Esophagus (tissue), 2 donors: ENCODE measurements at regions not wholly inside any gene's neighbourhood (a gene's known extent, or its start where the extent isn't known, plus 50 kb on each side); places are given as distances from the start of the nearest gene placed in this dataset.

Experiments used
- H3K27ac ChIP-seq, 2 donors: one replicate each; pipeline ENCODE4 v1.5.1; 2013; ENCODE audit warnings: low read depth in 2 of 2, mild to moderate bottlenecking in 2 of 2, inconsistent platforms in 1 of 2, low read length in 1 of 2, moderate library complexity in 1 of 2
- H3K27me3 ChIP-seq, 2 donors: one replicate each; pipeline ENCODE4 v1.6.1; 2013; ENCODE audit warnings: low read length in 2 of 2, control low read depth in 1 of 2, mild to moderate bottlenecking in 1 of 2; ENCODE audit not compliant: insufficient read depth in 2 of 2, control insufficient read depth in 1 of 2
- H3K36me3 ChIP-seq, 2 donors: one replicate each; pipeline ENCODE4 v1.6.1; 2013; ENCODE audit warnings: low read length in 1 of 2; ENCODE audit not compliant: control insufficient read depth in 2 of 2, insufficient read depth in 2 of 2
- H3K4me1 ChIP-seq, 2 donors: one replicate each; pipeline ENCODE4 v1.6.1; 2013; ENCODE audit warnings: low read length in 1 of 2; ENCODE audit not compliant: control insufficient read depth in 2 of 2, insufficient read depth in 2 of 2
- H3K4me3 ChIP-seq, 2 donors: one replicate each; pipeline ENCODE4 v1.5.1; 2013; ENCODE audit warnings: low read length in 2 of 2, mild to moderate bottlenecking in 2 of 2, low read depth in 1 of 2, moderate library complexity in 1 of 2
- H3K9me3 ChIP-seq, 2 donors: one replicate each; pipeline ENCODE4 v1.6.1; 2013; ENCODE audit warnings: mild to moderate bottlenecking in 2 of 2, low read depth in 1 of 2, low read length in 1 of 2, moderate library complexity in 1 of 2; ENCODE audit not compliant: control insufficient read depth in 2 of 2, insufficient read depth in 1 of 2
- WGBS, 2 donors: extraction: QIAGEN DNeasy Blood & Tissue Kit; methylation state at CpG; one replicate each; pipeline ENCODE4 v1.1.7; 2013; 5-methylcytosine and 5-hydroxymethylcytosine counted together
- donor health status: healthy with polysubstance abuse.
- donor health status: Bipolar disorder and iron deficiency.

DNA sequence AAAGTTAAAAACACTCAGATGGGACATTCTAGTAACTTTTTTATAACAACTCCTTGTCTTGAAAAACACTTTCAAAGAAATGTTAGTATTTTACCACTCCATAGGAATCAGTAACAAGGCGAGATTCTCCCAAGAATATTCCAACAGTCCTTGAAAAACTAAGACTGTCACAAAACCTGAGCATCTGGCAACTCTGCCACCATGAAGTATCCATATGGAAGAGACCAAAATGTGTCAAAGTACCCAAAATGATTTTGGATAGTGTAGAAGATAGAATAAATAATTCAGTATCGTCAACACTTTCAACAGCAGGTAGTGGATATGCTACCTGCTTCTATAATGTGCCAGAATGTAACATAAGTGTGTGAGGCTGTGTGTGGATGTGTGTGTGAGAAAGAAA, 361.8 kb downstream of the ZEB2 start:
- Histone ChIP-seq H3K36me3 (no peaks in the 10 kb centered on the region), H3K27me3 (no peaks in the 10 kb centered on the region), H3K27ac (no peak overlapping the region), H3K4me3 (no peak overlapping the region), H3K9me3 (no peaks in the 10 kb centered on the region), H3K4me1 (no peaks in the 10 kb centered on the region)
- 94 to 95% methylated on average over 2 of the region's 2 CpGs for WGBS, 2 donors

- Histone ChIP-seq H3K27me3 (no peaks in the 10 kb centered on the region), H3K27ac (no peak overlapping the region), H3K4me3 (no peak overlapping the region), H3K4me1 (no peaks in the 10 kb centered on the region), H3K9me3 (no peaks in the 10 kb centered on the region), H3K36me3 (no peaks in the 10 kb centered on the region)
- 85 to 89% methylated on average over 6 of the region's 6 CpGs for WGBS, 2 donors
These were observed 362.9 kb downstream of the ZEB2 start for GRCh38 chr2:144156736-144157640.

- H3K27ac ChIP-seq = no peak overlapping the region
- no peaks in the 10 kb centered on the region for H3K27me3 ChIP-seq
- WGBS, 2 donors = 94 to 96% methylated on average over 2 of the region's 2 CpGs
- H3K4me3 ChIP-seq = no peak overlapping the region
- H3K4me1 ChIP-seq = no peaks in the 10 kb centered on the region
- no peaks in the 10 kb centered on the region for H3K36me3 ChIP-seq
- no peaks in the 10 kb centered on the region for H3K9me3 ChIP-seq
These were observed 365.7 kb downstream of the ZEB2 start for GRCh38 chr2:144154205-144154604.

DNA sequence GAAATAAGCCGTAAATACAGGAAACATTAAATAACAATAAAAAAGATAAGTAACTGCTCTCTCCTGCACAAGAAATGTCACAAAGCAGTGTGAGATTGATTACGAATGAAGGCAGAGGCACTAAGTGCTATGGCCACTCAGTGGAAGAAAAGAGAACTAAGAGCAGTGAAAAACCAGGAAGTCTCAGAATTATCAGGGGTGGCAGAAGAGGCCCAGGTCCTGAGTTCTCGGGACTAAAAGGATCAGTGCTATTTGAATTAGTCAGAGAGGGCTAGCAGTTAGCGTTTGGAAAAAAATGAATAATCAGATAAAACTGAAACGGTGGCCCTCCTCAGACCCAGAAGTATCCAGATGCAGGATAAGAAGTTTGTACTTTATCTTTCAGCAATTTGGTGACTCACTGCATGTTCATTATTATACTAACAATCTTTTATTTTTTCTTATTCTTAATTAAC, 367.1 kb downstream of the ZEB2 start:
- no peaks in the 10 kb centered on the region for H3K27me3 ChIP-seq
- no peaks in the 10 kb centered on the region for H3K4me1 ChIP-seq
- H3K36me3 ChIP-seq = no peaks in the 10 kb centered on the region
- H3K4me3 ChIP-seq = no peak overlapping the region
- WGBS, 2 donors = 60 to 71% methylated on average over 5 of the region's 5 CpGs
- no peak overlapping the region for H3K27ac ChIP-seq
- H3K9me3 ChIP-seq = no peaks in the 10 kb centered on the region

- Histone ChIP-seq H3K36me3 (no peaks in the 10 kb centered on the region), H3K4me3 (no peak overlapping the region), H3K4me1 (no peaks in the 10 kb centered on the region), H3K27me3 (no peaks in the 10 kb centered on the region), H3K27ac (no peak overlapping the region), H3K9me3 (no peaks in the 10 kb centered on the region)
- 79 to 88% methylated on average over 2 of the region's 2 CpGs for WGBS, 2 donors
These were observed 368.1 kb downstream of the ZEB2 start for GRCh38 chr2:144151851-144152250.

GRCh38 chr2:144151405-144151804, 368.5 kb downstream of the ZEB2 start:
- no peaks in the 10 kb centered on the region for H3K9me3 ChIP-seq
- H3K27me3 ChIP-seq = no peaks in the 10 kb centered on the region
- WGBS, 2 donors = 93 to 98% methylated on average over 1 of the region's 1 CpG
- H3K27ac ChIP-seq = no peak overlapping the region
- H3K36me3 ChIP-seq = no peaks in the 10 kb centered on the region
- H3K4me1 ChIP-seq = no peaks in the 10 kb centered on the region
- H3K4me3 ChIP-seq = no peak overlapping the region

DNA sequence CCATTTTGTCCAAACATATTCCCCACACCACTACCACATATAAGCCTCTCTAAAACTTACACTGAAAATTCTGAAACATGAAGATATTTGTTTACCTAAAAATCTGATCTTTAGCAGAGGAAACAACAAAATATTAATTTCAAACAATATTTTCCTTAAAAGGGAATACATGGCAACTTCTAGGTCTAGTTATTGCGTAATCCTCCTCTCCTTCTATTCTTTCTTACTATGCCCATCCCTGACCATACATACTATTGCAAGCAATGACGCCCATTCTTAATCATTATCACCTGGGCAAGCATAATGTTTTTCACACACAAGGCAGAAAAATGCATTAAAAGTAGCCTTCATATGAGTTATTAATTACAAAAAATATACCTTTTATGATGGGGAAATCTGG, 372.6 kb downstream of the ZEB2 start:
- WGBS, 2 donors = 90 to 97% methylated on average over 2 of the region's 2 CpGs

DNA sequence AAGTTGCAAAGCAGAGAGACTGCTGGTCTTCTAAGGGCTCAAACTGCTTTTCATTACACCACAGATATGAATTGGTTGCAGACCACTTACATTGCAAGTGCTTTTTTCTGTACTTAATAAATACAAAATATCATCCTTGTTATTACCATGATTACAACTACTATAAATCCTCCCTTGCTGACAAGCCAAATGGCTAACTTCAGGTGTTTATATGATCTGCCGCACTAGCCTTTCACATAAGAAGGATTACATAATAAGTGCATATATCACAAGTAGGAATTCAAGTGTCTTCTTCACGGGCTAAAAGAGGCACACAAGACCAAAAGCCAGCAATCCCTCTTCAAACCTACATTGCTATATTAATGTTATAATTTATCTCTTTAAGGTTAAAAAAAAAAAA, 373.0 kb downstream of the ZEB2 start:
- H3K4me3 ChIP-seq = no peak overlapping the region
- no peaks in the 10 kb centered on the region for H3K36me3 ChIP-seq
- no peak overlapping the region for H3K27ac ChIP-seq
- 91 to 97% methylated on average over 2 of the region's 2 CpGs for WGBS, 2 donors
- no peaks in the 10 kb centered on the region for H3K27me3 ChIP-seq
- H3K4me1 ChIP-seq = no peaks in the 10 kb centered on the region
- no peaks in the 10 kb centered on the region for H3K9me3 ChIP-seq

More for the DNA sequence above, 372.6 kb downstream of the ZEB2 start:
- no peak overlapping the region for H3K4me3 ChIP-seq
- no peaks in the 10 kb centered on the region for H3K36me3 ChIP-seq
- no peak overlapping the region for H3K27ac ChIP-seq
- H3K9me3 ChIP-seq = no peaks in the 10 kb centered on the region
- no peaks in the 10 kb centered on the region for H3K4me1 ChIP-seq
- no peaks in the 10 kb centered on the region for H3K27me3 ChIP-seq

GRCh38 chr2:144146076-144146475, 373.8 kb downstream of the ZEB2 start:
- Histone ChIP-seq H3K4me1 (no peaks in the 10 kb centered on the region), H3K36me3 (no peaks in the 10 kb centered on the region), H3K27me3 (no peaks in the 10 kb centered on the region), H3K4me3 (no peak overlapping the region), H3K9me3 (no peaks in the 10 kb centered on the region), H3K27ac (no peak overlapping the region)
- WGBS, 2 donors = 64 to 83% methylated on average over 1 of the region's 1 CpG
